ENCODE measurements at regions not wholly inside any gene's neighbourhood (a gene's known extent, or its start where the extent isn't known, plus 50 kb on each side); places are given as distances from the start of the nearest gene placed in this dataset.

- DNase-seq (ENCODE audit: low spot score) = no peak
Observed at GRCh38 chr1:34270181-34270580, 93.5 kb downstream of the C1orf94 start.

- DNase-seq (ENCODE audit: low spot score) = no peak
Observed at GRCh38 chr1:34272152-34272551, 95.4 kb downstream of the C1orf94 start.

- DNase-seq (ENCODE audit: low spot score) = no peak
Observed at GRCh38 chr1:34275150-34275549, 98.4 kb downstream of the C1orf94 start.

GRCh38 chr1:34276606-34277005, 99.9 kb downstream of the C1orf94 start:
- no peak for DNase-seq (ENCODE audit: low spot score)

- no peak for DNase-seq (ENCODE audit: low spot score)
Observed at GRCh38 chr1:34277150-34277549, 100.4 kb downstream of the C1orf94 start.

- no peak for DNase-seq (ENCODE audit: low spot score)
Observed at GRCh38 chr1:34278211-34278610, 101.5 kb downstream of the C1orf94 start.

- no peak for DNase-seq (ENCODE audit: low spot score)
Observed at GRCh38 chr1:34279971-34280370, 103.3 kb downstream of the C1orf94 start.

- DNase-seq (ENCODE audit: low spot score) = no peak
Observed at GRCh38 chr1:34280509-34280908, 103.8 kb downstream of the C1orf94 start.

GRCh38 chr1:34283142-34283541, 106.4 kb downstream of the C1orf94 start:
- no peak for DNase-seq (ENCODE audit: low spot score)

- DNase-seq (ENCODE audit: low spot score) = no peak
Observed at GRCh38 chr1:34286511-34286910, 109.8 kb downstream of the C1orf94 start.

GRCh38 chr1:34290831-34291230, 114.1 kb downstream of the C1orf94 start:
- DNase-seq (ENCODE audit: low spot score) = no peak

- no peak for DNase-seq (ENCODE audit: low spot score)
Observed at GRCh38 chr1:34292472-34292871, 115.8 kb downstream of the C1orf94 start.

GRCh38 chr1:34296059-34296458, 119.4 kb downstream of the C1orf94 start:
- DNase-seq (ENCODE audit: low spot score) = no peak

- DNase-seq (ENCODE audit: low spot score) = no peak
Observed at GRCh38 chr1:34302798-34303197, 126.1 kb downstream of the C1orf94 start.

GRCh38 chr1:34303218-34303617, 126.5 kb downstream of the C1orf94 start:
- no peak for DNase-seq (ENCODE audit: low spot score)

- DNase-seq (ENCODE audit: low spot score) = no peak
Observed at GRCh38 chr1:34306568-34306967, 129.9 kb downstream of the C1orf94 start.

GRCh38 chr1:34312359-34312758, 135.7 kb downstream of the C1orf94 start:
- no peak for DNase-seq (ENCODE audit: low spot score)

GRCh38 chr1:34315974-34316373, 139.3 kb downstream of the C1orf94 start:
- DNase-seq (ENCODE audit: low spot score) = no peak

GRCh38 chr1:34316773-34317172, 140.1 kb downstream of the C1orf94 start:
- DNase-seq (ENCODE audit: low spot score) = no peak

GRCh38 chr1:34319218-34319617, 142.5 kb downstream of the C1orf94 start:
- DNase-seq (ENCODE audit: low spot score) = no peak

- no peak for DNase-seq (ENCODE audit: low spot score)
Observed at GRCh38 chr1:34320053-34320669, 143.5 kb downstream of the C1orf94 start.

- DNase-seq (ENCODE audit: low spot score) = no peak
Observed at GRCh38 chr1:34322969-34323368, 146.3 kb downstream of the C1orf94 start.

GRCh38 chr1:34324879-34325440, 148.3 kb downstream of the C1orf94 start:
- DNase-seq (ENCODE audit: low spot score) = no peak

- DNase-seq (ENCODE audit: low spot score) = no peak
Observed at GRCh38 chr1:34328281-34328799, 151.6 kb downstream of the C1orf94 start.

Measured in germinal center (tissue), 1 donor.